GM18907 (cell line): ENCODE measurements at regions not wholly inside any gene's neighbourhood (a gene's known extent, or its start where the extent isn't known, plus 50 kb on each side); places are given as distances from the start of the nearest gene placed in this dataset.

Source experiments
- ATAC-seq: cut with Tn5 transposase; IDR thresholded peaks from one replicate; pipeline ENCODE4 v1.9.1; 2021; ENCODE audit warnings: mild to moderate bottlenecking, moderate library complexity; ENCODE audit not compliant: unreplicated experiment

DNA sequence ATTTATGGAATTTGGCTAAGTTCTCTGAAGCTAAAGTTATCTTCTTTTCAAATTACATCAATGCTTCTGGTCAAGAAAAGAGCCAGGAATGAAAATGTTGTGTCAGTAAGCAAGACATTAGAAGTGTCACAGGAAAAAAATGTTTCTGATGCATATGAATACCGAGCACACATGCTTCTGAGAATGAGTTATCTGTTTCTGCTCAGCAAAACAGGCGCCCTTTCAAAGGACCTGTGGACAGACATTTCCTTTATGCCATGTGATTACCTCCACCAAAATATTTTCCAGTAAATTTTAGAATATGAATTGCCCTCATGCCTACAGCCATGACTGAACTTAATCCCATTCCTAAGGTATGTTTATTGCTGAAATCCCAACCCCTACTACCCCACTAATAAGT is 55.4 kb upstream of the RNF180 start:
- no peak for ATAC-seq

DNA sequence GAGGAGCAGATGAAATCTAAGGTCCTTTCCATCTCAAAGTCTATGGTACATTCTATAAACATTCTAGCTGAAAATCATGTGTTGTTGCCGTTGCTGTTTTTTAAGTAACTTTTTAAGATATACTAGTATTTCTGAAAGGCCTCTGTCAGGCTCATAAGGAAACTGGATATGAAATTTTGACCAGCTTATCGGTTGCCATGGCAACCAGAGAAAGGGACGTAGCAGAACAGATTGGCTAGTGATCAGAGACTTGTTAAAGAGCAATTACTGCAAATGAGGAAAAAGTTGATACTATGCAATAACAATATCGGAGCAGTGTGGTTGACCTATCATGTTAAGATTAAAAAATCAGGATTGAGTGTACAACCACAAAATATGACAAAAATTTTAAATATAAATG is 57.0 kb upstream of the RNF180 start:
- ATAC-seq: no peak

DNA sequence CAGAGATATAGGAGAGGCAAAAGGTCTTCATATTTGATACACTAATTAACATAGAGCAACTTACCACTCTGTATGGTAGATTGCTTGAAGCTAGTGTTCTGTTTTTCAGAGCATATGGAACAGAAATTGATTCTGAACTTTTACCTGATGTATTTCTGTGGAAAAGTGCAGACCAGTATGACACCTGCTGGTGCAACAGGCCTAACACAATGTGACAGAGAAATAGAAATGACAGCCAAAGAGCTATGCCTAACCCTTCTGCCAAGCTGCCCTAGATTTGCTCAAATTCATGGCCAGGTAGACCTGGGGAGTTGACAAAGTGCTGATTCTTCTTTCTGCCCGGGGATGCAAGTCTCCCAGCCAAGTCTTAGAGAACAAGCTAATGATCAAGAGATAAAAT is 65.4 kb upstream of the RNF180 start:
- ATAC-seq: no peak

DNA sequence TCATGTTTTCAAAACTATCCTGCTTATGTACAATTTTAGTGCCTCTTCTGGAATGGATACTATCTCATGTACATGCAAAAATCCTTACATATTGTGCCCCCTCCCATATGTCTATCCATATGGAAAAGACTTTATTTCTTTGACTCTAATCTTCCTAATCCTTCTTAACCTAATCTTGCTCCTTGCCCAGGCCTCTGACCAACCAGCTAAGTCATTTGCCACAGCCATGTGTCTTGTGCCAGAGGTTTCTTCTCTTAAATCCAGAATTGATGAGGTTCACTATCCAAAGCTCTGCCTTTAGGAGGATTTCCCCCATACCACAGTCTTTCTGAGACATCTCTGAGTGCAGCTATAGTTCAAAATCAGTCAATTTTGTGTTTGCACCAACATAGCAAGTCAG is 68.9 kb upstream of the RNF180 start:
- no peak for ATAC-seq

DNA sequence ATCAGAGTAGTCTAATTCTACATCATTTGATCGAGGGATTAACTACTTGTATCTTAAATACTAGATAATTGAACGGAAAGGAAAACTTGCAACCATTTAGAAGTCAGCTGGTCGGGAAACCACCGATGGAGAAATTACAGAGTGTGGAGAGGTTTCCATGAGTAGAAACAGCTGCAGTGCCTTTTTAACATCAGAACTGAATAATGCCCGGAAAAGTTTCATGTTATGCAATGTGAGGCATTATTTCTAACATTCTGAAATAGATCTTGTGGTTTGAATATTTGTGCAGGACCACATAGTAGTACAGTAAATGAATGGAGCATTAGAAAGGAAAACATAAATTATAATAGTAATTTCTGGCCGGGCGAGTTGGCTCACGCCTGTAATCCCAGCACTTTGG is 88.1 kb upstream of the RNF180 start:
- ATAC-seq: no peak

DNA sequence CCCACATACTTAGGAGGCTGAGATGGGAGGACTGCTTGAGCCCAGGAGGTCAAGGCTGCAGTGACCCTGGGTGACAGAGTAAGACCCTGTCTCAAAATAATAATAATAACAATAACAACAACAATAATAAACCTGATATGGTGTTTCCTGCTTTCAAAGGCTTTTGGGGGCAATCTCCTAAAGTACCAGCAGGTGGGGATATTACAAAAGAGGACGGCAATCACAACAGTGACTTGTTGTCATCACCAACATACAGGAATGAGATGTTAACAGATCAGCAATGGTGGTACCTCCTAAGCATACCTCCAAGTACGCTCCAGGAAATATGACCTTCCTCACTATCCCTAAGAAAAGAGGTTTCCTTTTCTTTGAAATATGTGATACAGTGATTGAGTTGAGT is 91.1 kb upstream of the RNF180 start:
- ATAC-seq: peak; percentile 92

DNA sequence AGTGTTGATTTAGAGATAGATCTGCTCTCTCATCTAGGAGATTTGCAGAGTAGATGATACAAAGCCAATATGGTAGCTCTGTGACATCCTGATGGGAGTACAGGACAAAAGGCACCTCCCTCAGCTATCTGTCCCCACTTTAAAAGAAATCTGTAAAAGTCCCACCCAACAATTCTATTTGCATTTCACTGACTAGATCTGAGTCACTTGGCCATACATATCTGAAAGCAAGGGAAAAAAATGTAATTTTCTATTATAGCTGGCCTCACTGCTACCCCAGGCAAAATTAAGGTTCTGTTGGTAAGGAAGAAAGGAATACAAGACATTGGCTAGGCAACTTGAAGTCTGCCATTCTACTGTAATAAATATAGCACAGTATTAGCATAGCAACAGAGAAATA is 96.2 kb upstream of the RNF180 start:
- no peak for ATAC-seq

DNA sequence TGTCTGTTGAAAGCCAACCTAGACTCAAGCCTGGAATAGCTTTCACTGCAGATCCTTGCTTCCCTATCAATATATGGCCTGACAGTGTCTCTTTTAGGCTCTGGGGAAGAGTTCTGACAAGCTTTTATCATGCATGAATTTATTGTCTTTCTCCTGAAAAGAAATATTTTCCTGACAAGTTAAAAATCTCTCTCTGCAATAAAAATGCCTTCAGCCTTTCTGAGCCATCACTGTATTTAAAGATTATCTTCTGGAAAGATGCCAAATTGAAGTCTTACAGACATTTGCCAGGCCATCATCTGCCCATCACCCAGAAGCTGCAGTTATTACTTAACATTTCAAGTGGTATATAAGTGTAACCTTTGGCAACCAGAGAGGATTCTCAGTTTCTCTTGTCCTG is 88.1 kb upstream of the HTR1A start:
- no peak for ATAC-seq

DNA sequence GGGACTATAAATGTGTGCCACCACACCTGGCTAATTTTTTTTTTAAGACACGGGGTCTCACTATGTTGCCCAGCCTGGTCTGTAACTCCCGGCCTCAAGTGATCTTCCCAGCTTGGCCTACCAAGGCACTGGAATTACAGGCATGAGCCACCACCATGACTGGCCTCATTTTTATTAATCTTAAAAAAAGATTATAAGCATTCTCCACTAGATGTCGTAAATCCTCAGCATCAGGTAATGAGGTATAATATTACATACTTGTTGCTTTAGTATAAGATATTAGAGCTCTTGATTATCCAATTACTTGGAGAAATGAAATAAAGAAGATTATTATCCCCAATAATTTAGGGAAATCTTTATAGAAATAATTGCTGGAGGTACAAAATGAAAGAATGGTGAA is 78.2 kb upstream of the HTR1A start:
- ATAC-seq: no peak

DNA sequence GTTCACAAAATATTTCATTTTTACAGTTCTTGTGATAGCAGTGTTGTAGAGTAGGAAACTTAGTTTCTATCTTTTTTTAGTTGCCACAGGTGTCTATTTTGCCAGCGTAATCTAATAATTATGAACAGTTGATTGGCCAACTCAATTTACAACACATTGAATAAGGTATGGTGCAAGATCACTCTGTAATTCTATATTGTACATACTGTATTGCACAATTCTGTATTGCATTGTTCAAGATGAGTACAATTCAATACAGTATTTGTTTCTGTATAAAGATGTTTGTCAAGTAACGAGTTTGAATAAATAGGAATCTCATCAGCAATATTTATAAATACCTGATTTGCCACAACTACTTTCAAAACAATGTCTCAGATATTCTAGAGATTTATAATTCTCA is 64.2 kb upstream of the HTR1A start:
- no peak for ATAC-seq

DNA sequence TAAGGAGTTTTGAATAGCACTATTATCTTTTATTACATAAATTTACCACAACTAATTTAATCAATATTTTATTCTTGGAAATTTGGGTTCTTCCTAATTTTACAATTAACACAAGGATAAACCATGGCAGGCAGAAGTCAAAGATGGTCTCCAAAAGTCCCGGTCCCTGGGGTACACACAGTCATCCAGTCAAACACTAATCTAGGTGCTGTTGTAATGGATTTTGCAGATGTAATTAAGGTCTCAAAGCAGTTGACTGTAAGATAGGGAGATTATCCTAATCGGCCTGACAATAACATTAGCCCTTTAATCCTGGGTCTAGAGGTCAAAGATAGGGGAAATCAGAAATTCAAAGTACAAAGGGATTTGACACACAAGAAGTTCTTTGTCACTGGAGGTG is 57.5 kb upstream of the HTR1A start:
- no peak for ATAC-seq

DNA sequence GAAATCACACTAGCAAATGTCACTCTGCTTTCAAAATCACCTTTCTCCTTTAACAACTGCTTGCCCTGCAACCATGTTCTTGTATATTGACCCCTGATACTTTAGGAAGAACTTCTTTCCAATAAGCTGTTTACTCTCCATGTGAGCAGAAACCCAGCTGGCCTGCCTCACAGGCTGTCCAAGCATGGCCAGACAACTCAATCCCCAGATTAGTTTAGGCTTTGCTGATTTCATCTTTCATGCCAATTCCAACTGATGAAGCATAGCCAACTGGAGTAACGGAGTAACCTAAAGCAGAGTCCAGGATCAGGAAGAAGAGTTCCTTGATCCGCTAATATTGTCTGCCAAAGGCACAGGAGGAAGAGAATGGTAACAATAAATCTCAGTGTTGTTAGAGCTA is 56.7 kb upstream of the HTR1A start:
- no peak for ATAC-seq

DNA sequence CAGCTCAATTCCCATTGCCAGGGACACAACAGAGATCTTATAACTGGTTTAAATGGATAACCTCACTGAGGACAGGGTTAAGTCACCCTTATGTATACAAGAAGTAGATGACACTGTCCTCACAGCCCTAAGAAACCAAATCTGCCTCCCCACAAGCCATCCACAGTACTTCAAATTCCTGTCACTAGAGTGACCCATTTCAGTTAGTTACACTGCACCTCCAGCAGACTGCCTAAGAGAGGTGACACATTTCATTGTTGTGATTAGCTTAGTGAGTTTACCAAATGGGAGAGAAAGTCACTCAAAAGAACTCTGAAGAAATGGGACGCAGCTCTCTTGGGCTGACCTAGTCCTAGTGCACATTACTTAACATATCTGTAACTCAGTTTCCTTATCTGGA is 53.6 kb upstream of the HTR1A start:
- no peak for ATAC-seq
